Right atrium auricular region (tissue), 2 donors: ENCODE measurements at regions not wholly inside any gene's neighbourhood (a gene's known extent, or its start where the extent isn't known, plus 50 kb on each side); places are given as distances from the start of the nearest gene placed in this dataset.

Experiments used
- DNase-seq: peaks from one replicate; pipeline ENCODE4 v3.0.0-alpha.2; 2019; ENCODE audit warnings: low spot score
- H3K27ac ChIP-seq, 2 donors: fragments of 200-600 bp; sonication (generic); 1 replicate in 1 of 2; 2 replicates in 1 of 2; pipeline ENCODE4 v1.5.1; 2016 to 2019
- H3K27me3 ChIP-seq, 2 donors: fragments of 200-600 bp; sonication (generic); one replicate each; pipeline versions ENCODE4 v1.5.1 to v1.6.0; 2017 to 2019
- H3K36me3 ChIP-seq: fragments of 200-600 bp; sonication (generic); one replicate; pipeline ENCODE4 v1.5.1; 2016
- H3K4me1 ChIP-seq, 2 donors: fragments of 200-600 bp; sonication (generic); one replicate each; pipeline versions ENCODE4 v1.5.1 to v1.6.0; 2017 to 2019
- H3K4me3 ChIP-seq, 2 donors: fragments of 200-600 bp; sonication (generic); 1 replicate in 1 of 2; 2 replicates in 1 of 2; pipeline ENCODE4 v1.5.1; 2017 to 2019; ENCODE audit warnings: mild to moderate bottlenecking in 1 of 2, moderate library complexity in 1 of 2
- H3K9me3 ChIP-seq, 2 donors: fragments of 200-600 bp; sonication (generic); one replicate each; pipeline ENCODE4 v1.5.1; 2019
- CTCF ChIP-seq, 2 donors: fragments of 200-600 bp; sonication (generic); IDR thresholded peaks; one replicate each; pipeline ENCODE4 v1.5.1; 2019; ENCODE audit warnings: antibody characterized with exemption in 2 of 2

GRCh38 chr15:95363646-95364045 lies 966.9 kb upstream of the NR2F2 start:
- Histone ChIP-seq H3K27ac (peak overlapping the region in 1 of 2 donors; percentile 32), H3K27me3 (no peaks in the 10 kb centered on the region), H3K4me1 (no peaks in the 10 kb centered on the region), H3K9me3 (peaks cover 0 to 5% of the 10 kb centered on the region in 2 donors), H3K4me3 (no peak overlapping the region), H3K36me3 (no peaks in the 10 kb centered on the region)
- TF ChIP-seq CTCF (IDR thresholded peaks at IDR 0.05): no peak
- DNase-seq: no peak

- Histone ChIP-seq H3K4me3 (no peak overlapping the region), H3K27ac (peak overlapping the region in 1 of 2 donors; percentile 37), H3K36me3 (no peaks in the 10 kb centered on the region), H3K9me3 (peaks cover 0 to 5% of the 10 kb centered on the region in 2 donors), H3K27me3 (no peaks in the 10 kb centered on the region), H3K4me1 (no peaks in the 10 kb centered on the region)
- no peak for TF ChIP-seq CTCF (IDR thresholded peaks at IDR 0.05)
- DNase-seq: peak; percentile 59
These were observed 964.9 kb upstream of the NR2F2 start for GRCh38 chr15:95365511-95366107.

- H3K27ac ChIP-seq: no peak overlapping the region
- H3K27me3 ChIP-seq: no peaks in the 10 kb centered on the region
- no peaks in the 10 kb centered on the region for H3K4me1 ChIP-seq
- H3K36me3 ChIP-seq: no peaks in the 10 kb centered on the region
- no peak for TF ChIP-seq CTCF (IDR thresholded peaks at IDR 0.05)
- H3K9me3 ChIP-seq: no peaks in the 10 kb centered on the region
- H3K4me3 ChIP-seq: no peak overlapping the region
- DNase-seq: no peak
These were observed 962.3 kb upstream of the NR2F2 start for GRCh38 chr15:95368191-95368590.

GRCh38 chr15:95368755-95369601 lies 961.5 kb upstream of the NR2F2 start:
- Histone ChIP-seq H3K27ac (no peak overlapping the region), H3K9me3 (no peaks in the 10 kb centered on the region), H3K4me3 (no peak overlapping the region), H3K36me3 (no peaks in the 10 kb centered on the region), H3K4me1 (no peaks in the 10 kb centered on the region), H3K27me3 (no peaks in the 10 kb centered on the region)
- no peak for DNase-seq
- TF ChIP-seq CTCF (IDR thresholded peaks at IDR 0.05): no peak

- Histone ChIP-seq H3K9me3 (no peaks in the 10 kb centered on the region), H3K4me3 (no peak overlapping the region), H3K4me1 (no peaks in the 10 kb centered on the region), H3K36me3 (no peaks in the 10 kb centered on the region), H3K27me3 (no peaks in the 10 kb centered on the region), H3K27ac (no peak overlapping the region)
- no peak for TF ChIP-seq CTCF (IDR thresholded peaks at IDR 0.05)
- DNase-seq: no peak
These were observed 960.2 kb upstream of the NR2F2 start for GRCh38 chr15:95370291-95370690.
